IMR-90 (cell line): ENCODE measurements at regions not wholly inside any gene's neighbourhood (a gene's known extent, or its start where the extent isn't known, plus 50 kb on each side); places are given as distances from the start of the nearest gene placed in this dataset.

Source experiments
- ATAC-seq: fragments of 200-7000 bp; cut with Tn5 transposase; 2 replicates; pipeline ENCODE4 v1.9.1; 2020; ENCODE audit warnings: low read depth, mild to moderate bottlenecking, moderate library complexity
- BruUV-seq: library from RNA; stranded (reverse); fragments of 400-500 nt; replicated peaks from 2 replicates; lab custom pipeline; 2021; lab: Mats Ljungman, UMichigan
- CTCF ChIA-PET: fragments of 300-600 bp; formaldehyde crosslinking; extraction: SDS; loops from one replicate; lab custom pipeline; 2021; ENCODE audit warnings: antibody characterized with exemption; lab: Yijun Ruan, JAX
- POLR2A ChIA-PET: fragments of 300-600 bp; sonication (Branson Sonifier 250); formaldehyde crosslinking; loops from one replicate; lab custom pipeline; 2022; ENCODE audit warnings: antibody characterized with exemption; ENCODE audit not compliant: unreplicated experiment; lab: Charles Lee
- DNase-seq: peaks from one replicate; pipeline ENCODE4 v3.0.0; 2013
- H2AFZ ChIP-seq: replicated peaks from 2 replicates; pipeline ENCODE3; 2013; ENCODE audit warnings: low read length, mild to moderate bottlenecking; ENCODE audit not compliant: poor library complexity
- H2AK5ac ChIP-seq: 2 replicates; pipeline ENCODE4 v1.6.1; 2013; ENCODE audit warnings: low read depth, low read length, inconsistent platforms
- H2AK9ac ChIP-seq: replicated peaks from 2 replicates; pipeline ENCODE3; 2013; ENCODE audit warnings: mild to moderate bottlenecking, low read depth, low read length, moderate library complexity; ENCODE audit not compliant: poor library complexity
- H2BK120ac ChIP-seq: 2 replicates; pipeline ENCODE4 v1.6.1; 2013; ENCODE audit warnings: low read depth, low read length, inconsistent platforms
- H2BK15ac ChIP-seq: 3 replicates; pipeline ENCODE4 v1.6.1; 2013; ENCODE audit warnings: low read depth, low read length, inconsistent platforms
- H2BK20ac ChIP-seq: 2 replicates; pipeline ENCODE4 v1.6.1; 2013; ENCODE audit warnings: low read depth, mild to moderate bottlenecking, inconsistent platforms, low read length, moderate library complexity
- H2BK5ac ChIP-seq: 2 replicates; pipeline ENCODE4 v1.6.1; 2013; ENCODE audit warnings: mild to moderate bottlenecking, low read depth, low read length, inconsistent platforms; ENCODE audit not compliant: poor library complexity, severe bottlenecking
- H3K14ac ChIP-seq: replicated peaks from 2 replicates; pipeline ENCODE4 v1.6.1; 2013; ENCODE audit warnings: low read depth, low read length, inconsistent platforms
- H3K18ac ChIP-seq: 2 replicates; pipeline ENCODE4 v1.6.1; 2013; ENCODE audit warnings: low read depth, low read length, control low read depth
- H3K23ac ChIP-seq: 2 replicates; pipeline ENCODE4 v1.6.1; 2013; ENCODE audit warnings: low read depth, low read length, inconsistent platforms
- H3K27ac ChIP-seq: 2 replicates; pipeline ENCODE4 v1.5.1; 2013; ENCODE audit warnings: mild to moderate bottlenecking, control low read depth, low read length; ENCODE audit not compliant: insufficient read depth
- H3K27me3 ChIP-seq: 2 replicates; pipeline ENCODE4 v1.6.1; 2013; ENCODE audit warnings: low read length; ENCODE audit not compliant: control insufficient read depth, insufficient read depth
- H3K36me3 ChIP-seq: 2 replicates; pipeline ENCODE4 v1.6.1; 2013; ENCODE audit warnings: low read length, mixed read lengths; ENCODE audit not compliant: control insufficient read depth, insufficient read depth
- H3K4ac ChIP-seq: 2 replicates; pipeline ENCODE4 v1.6.1; 2013; ENCODE audit warnings: low read depth, low read length, inconsistent platforms
- H3K4me1 ChIP-seq: 2 replicates; pipeline ENCODE4 v1.6.1; 2013; ENCODE audit warnings: low read length, mixed read lengths; ENCODE audit not compliant: control insufficient read depth, insufficient read depth
- H3K4me2 ChIP-seq: 2 replicates; pipeline ENCODE4 v1.6.1; 2013; ENCODE audit warnings: low read depth, mild to moderate bottlenecking, control low read depth, low read length, moderate library complexity
- H3K4me3 ChIP-seq: 2 replicates; pipeline ENCODE4 v1.5.1; 2013; ENCODE audit warnings: low read depth, mild to moderate bottlenecking, control low read depth, low read length, moderate library complexity; ENCODE audit not compliant: insufficient read depth
- H3K56ac ChIP-seq: 2 replicates; pipeline ENCODE4 v1.6.1; 2013; ENCODE audit warnings: low read length, inconsistent platforms; ENCODE audit not compliant: insufficient read depth; ENCODE audit errors: extremely low read depth
- H3K79me1 ChIP-seq, 2 experiments: 2 replicates each; pipeline ENCODE4 v1.6.1; 2013; ENCODE audit warnings: low read length in 2 of 2, inconsistent platforms in 1 of 2, low read depth in 1 of 2
- H3K9ac ChIP-seq: 2 replicates; pipeline ENCODE4 v1.6.1; 2013; ENCODE audit warnings: low read depth, low read length, control low read depth
- H3K9me1 ChIP-seq: 2 replicates; pipeline ENCODE4 v1.6.1; 2013; ENCODE audit warnings: low read length, inconsistent platforms; ENCODE audit not compliant: insufficient read depth
- H3K9me3 ChIP-seq: 2 replicates; pipeline ENCODE4 v1.6.1; 2013; ENCODE audit warnings: low read length; ENCODE audit not compliant: control insufficient read depth, insufficient read depth
- H4K20me1 ChIP-seq: 2 replicates; pipeline ENCODE4 v1.6.1; 2013; ENCODE audit warnings: low read length, inconsistent platforms; ENCODE audit not compliant: insufficient read depth
- H4K5ac ChIP-seq: 2 replicates; pipeline ENCODE4 v1.6.1; 2013; ENCODE audit warnings: mild to moderate bottlenecking, low read depth, low read length, control low read depth
- H4K8ac ChIP-seq, 2 experiments: 2 replicates each; pipeline ENCODE4 v1.6.1; 2013; ENCODE audit warnings: low read depth in 2 of 2, low read length in 2 of 2, control low read depth in 1 of 2, inconsistent platforms in 1 of 2
- H4K91ac ChIP-seq: 2 replicates; pipeline ENCODE4 v1.6.1; 2013; ENCODE audit warnings: low read depth, low read length, inconsistent platforms; ENCODE audit not compliant: insufficient read depth
- BHLHE40 ChIP-seq: fragments of 150-350 bp; IDR thresholded peaks from 2 replicates; pipeline ENCODE4 v1.6.1; 2016; ENCODE audit warnings: mild to moderate bottlenecking, low read depth, low read length
- CEBPB ChIP-seq: IDR thresholded peaks from 2 replicates; pipeline ENCODE4 v1.6.1; 2012; ENCODE audit warnings: low read depth, low read length, improper control_type of control experiment
- CHD1 ChIP-seq: IDR thresholded peaks from 2 replicates; pipeline ENCODE4 v1.6.1; 2012; ENCODE audit warnings: low read depth, low read length, improper control_type of control experiment
- MXI1 ChIP-seq: IDR thresholded peaks from 2 replicates; pipeline ENCODE4 v1.6.1; 2012; ENCODE audit warnings: low read depth, mild to moderate bottlenecking, low read length, moderate library complexity, borderline replicate concordance
- NFE2L2 ChIP-seq: fragments of 150-350 bp; IDR thresholded peaks from 2 replicates; pipeline ENCODE4 v1.6.1; 2016; ENCODE audit warnings: low read depth, mild to moderate bottlenecking, low read length
- POLR2A ChIP-seq: IDR thresholded peaks from 2 replicates; pipeline ENCODE4 v1.6.1; 2012; ENCODE audit warnings: mild to moderate bottlenecking, low read depth, low read length
- USF2 ChIP-seq: fragments of 150-350 bp; IDR thresholded peaks from 2 replicates; pipeline ENCODE4 v1.6.1; 2017; ENCODE audit warnings: mild to moderate bottlenecking, antibody characterized with exemption, low read length, low read depth
- WGBS, 2 experiments: methylation state at CpG; one replicate each; pipeline versions ENCODE4 v1.1.5 to v1.1.7; 2013; ENCODE audit warnings: missing lambda C conversion rate in 2 of 2; ENCODE audit not compliant: insufficient read length in 1 of 2; ENCODE audit errors: extremely low coverage in 2 of 2; 5-methylcytosine and 5-hydroxymethylcytosine counted together
- dilution Hi-C: fragments of 300-500 bp; cut with HindIII; formaldehyde crosslinking; loops from one replicate; pipeline ENCODE4 v1.14.3; 2018; ENCODE audit warnings: low sequenced_read_pairs; ENCODE audit not compliant: unreplicated experiment
- in situ Hi-C: fragments of 300-500 bp; cut with MboI; formaldehyde crosslinking; loops from 3 replicates; pipeline ENCODE4 v1.14.3; 2019; ENCODE audit warnings: low sequenced_read_pairs, inconsistent platforms, mixed read lengths
- intact Hi-C: fragments of 100-400 bp; cut with micrococcal nuclease; formaldehyde crosslinking; loops from 2 replicates; pipeline ENCODE4 v1.10.0; 2022

DNA sequence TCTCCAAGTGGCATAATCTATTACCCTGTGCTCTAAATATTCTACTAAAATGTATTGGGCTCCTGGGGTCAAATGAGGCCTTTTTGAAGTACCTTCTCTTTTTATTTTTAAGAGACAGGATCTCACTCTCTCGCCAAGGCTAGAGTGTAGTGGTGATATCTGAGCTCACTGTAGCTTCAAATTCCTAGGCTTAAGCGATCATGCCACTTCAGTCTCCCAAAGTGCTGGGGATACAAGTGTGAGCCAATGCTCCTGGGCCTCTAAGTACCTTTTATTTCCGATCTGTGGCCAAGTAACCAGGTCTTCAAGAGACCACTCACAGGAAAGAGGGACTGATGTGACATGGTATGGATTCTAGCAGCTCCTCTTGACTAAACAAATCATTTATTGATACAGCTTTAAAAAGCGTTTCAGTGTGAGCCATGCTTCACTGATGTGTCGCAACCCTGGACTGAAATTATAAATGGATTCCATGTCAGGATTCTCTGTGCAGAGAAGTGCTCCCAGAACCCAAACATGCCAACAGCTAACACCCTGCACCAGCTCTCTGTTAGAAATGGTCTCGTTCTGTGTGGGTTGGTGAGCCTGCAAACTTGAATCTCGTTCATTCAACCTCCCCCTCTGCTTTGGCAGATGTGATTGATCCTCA is 477.8 kb downstream of the HINT1 start:
- H4K20me1 ChIP-seq = no peaks in the 10 kb centered on the region
- H2BK120ac ChIP-seq = no peak overlapping the region
- H4K8ac ChIP-seq = no peak overlapping the region
- no peaks in the 10 kb centered on the region for H3K4me1 ChIP-seq
- H3K4ac ChIP-seq = no peak overlapping the region
- no peak overlapping the region for H4K5ac ChIP-seq
- no CpG with 5 or more reads among the region's 7 CpGs for WGBS, 2 experiments
- H2BK15ac ChIP-seq = no peak overlapping the region
- H3K9me1 ChIP-seq = no peaks in the 10 kb centered on the region
- TF ChIP-seq CEBPB (0 out of 2 replicates have a peak, but pooled peaks have one; percentile 10), POLR2A (no peak), USF2 (no peak), MXI1 (no peak), BHLHE40 (no peak), CHD1 (no peak), NFE2L2 (no peak)
- H3K9me3 ChIP-seq = peaks cover 5% of the 10 kb centered on the region
- dilution Hi-C loops = no loop called here
- H3K36me3 ChIP-seq = no peaks in the 10 kb centered on the region
- in situ Hi-C loops = no loop called here
- no peak overlapping the region for H2AFZ ChIP-seq
- CTCF ChIA-PET = no interaction called here
- no peak overlapping the region for H3K18ac ChIP-seq
- no peak overlapping the region for H3K56ac ChIP-seq
- no peak overlapping the region for H3K4me3 ChIP-seq
- H3K27me3 ChIP-seq = no peaks in the 10 kb centered on the region
- no peak overlapping the region for H3K4me2 ChIP-seq
- H2BK5ac ChIP-seq = no peak overlapping the region
- intact Hi-C loops = no loop called here
- H3K9ac ChIP-seq = no peak overlapping the region
- H3K27ac ChIP-seq = no peak overlapping the region
- H2AK5ac ChIP-seq = no peak overlapping the region
- no peak overlapping the region for H3K14ac ChIP-seq
- H2AK9ac ChIP-seq = peak overlapping the region; percentile 15
- no peak for DNase-seq
- no TSS peak for BruUV-seq
- no peak overlapping the region for H4K91ac ChIP-seq
- no peak overlapping the region for H3K23ac ChIP-seq
- no peaks in the 10 kb centered on the region for H3K79me1 ChIP-seq
- ATAC-seq = no peak
- H2BK20ac ChIP-seq = no peak overlapping the region
- POLR2A ChIA-PET = no interaction called here
